B cell (primary cell): ENCODE measurements at regions not wholly inside any gene's neighbourhood (a gene's known extent, or its start where the extent isn't known, plus 50 kb on each side); places are given as distances from the start of the nearest gene placed in this dataset.

Source experiments
- EZH2 ChIP-seq: IDR thresholded peaks from 2 replicates; pipeline ENCODE4 v1.6.1; 2012; ENCODE audit warnings: borderline replicate concordance, low read depth, mild to moderate bottlenecking, moderate library complexity, low read length; ENCODE audit not compliant: insufficient read depth, poor library complexity, severe bottlenecking
- TF ChIP-seq, protein P1 (sequence below): fragments of 200-600 bp; IDR thresholded peaks from one replicate; pipeline ENCODE4 v1.8.0; 2022; ENCODE audit warnings: antibody characterized with exemption, mild to moderate bottlenecking

DNA sequence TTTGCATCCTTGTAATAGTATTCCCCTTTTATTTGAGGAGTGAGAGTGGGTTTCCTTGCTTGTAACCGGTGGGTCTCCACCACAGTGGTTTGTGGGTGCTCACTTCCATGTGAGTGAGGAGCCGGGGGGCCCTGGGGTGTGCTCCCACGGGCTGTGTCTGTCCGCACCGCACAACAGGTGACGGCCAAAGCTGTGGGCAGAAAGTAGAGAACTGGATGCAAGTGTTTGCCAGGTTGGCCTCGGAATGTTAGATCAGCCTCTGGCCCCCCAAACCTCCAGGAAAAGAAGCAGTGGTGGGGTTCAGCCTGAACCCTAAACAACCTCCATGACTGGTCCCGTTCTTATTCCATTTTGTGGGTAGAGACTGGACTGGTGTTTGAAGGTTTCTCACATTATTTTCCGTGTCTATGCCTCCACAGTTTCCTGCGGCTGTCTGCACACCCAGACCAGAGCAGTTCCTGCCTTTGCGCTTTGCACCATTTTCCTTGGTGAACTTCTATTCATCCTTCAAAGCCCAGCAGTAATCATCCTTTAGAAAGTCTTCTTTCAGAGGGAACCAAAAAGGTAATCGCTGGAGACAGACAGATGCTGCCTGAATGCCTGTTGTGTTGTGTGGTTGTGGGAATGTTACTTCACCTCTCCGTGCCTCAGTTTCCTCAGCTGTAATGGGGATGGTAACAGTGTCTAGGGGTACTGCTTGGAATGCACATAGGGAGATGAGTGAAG lies 77.2 kb downstream of the MYEOV start:
- TF ChIP-seq, protein P1, sequence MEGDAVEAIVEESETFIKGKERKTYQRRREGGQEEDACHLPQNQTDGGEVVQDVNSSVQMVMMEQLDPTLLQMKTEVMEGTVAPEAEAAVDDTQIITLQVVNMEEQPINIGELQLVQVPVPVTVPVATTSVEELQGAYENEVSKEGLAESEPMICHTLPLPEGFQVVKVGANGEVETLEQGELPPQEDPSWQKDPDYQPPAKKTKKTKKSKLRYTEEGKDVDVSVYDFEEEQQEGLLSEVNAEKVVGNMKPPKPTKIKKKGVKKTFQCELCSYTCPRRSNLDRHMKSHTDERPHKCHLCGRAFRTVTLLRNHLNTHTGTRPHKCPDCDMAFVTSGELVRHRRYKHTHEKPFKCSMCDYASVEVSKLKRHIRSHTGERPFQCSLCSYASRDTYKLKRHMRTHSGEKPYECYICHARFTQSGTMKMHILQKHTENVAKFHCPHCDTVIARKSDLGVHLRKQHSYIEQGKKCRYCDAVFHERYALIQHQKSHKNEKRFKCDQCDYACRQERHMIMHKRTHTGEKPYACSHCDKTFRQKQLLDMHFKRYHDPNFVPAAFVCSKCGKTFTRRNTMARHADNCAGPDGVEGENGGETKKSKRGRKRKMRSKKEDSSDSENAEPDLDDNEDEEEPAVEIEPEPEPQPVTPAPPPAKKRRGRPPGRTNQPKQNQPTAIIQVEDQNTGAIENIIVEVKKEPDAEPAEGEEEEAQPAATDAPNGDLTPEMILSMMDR, result no peak
- no peak for TF ChIP-seq EZH2
